Fibroblast of villous mesenchyme (primary cell): ENCODE measurements at regions not wholly inside any gene's neighbourhood (a gene's known extent, or its start where the extent isn't known, plus 50 kb on each side); places are given as distances from the start of the nearest gene placed in this dataset.

Experiments
- DNase-seq: peaks from one replicate; pipeline ENCODE4 v3.0.0-alpha.2; 2010; ENCODE audit warnings: low read depth
- H3K4me3 ChIP-seq: 2 replicates; pipeline ENCODE4 v1.5.1; 2011; ENCODE audit warnings: low read depth, mild to moderate bottlenecking, low read length
- TF ChIP-seq, protein P1 (sequence below): IDR thresholded peaks from 2 replicates; pipeline ENCODE4 v1.5.1; 2012; ENCODE audit warnings: low read depth, mild to moderate bottlenecking, low read length; ENCODE audit not compliant: insufficient read depth

DNA sequence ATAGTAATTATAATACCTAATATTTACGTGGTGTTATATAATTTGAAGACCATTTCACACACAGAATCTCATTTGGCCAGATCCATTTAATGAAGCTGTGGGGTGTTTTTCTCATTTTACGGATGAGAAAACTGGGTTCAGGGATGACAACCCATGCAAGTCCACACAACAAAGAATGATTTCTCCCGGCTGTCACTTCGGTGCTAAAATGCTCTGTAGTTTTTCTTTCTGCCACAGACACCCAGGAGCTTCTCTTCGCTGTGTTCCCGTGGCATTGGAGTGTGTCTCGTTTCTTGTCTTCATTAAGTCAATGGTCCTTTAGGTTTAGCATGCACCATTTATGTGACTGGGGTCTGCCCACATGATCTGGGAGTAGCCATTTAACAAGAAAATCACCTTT, 308.5 kb downstream of the ENC1 start:
- DNase-seq: no peak
- H3K4me3 ChIP-seq: no peak overlapping the region
- TF ChIP-seq, protein P1, sequence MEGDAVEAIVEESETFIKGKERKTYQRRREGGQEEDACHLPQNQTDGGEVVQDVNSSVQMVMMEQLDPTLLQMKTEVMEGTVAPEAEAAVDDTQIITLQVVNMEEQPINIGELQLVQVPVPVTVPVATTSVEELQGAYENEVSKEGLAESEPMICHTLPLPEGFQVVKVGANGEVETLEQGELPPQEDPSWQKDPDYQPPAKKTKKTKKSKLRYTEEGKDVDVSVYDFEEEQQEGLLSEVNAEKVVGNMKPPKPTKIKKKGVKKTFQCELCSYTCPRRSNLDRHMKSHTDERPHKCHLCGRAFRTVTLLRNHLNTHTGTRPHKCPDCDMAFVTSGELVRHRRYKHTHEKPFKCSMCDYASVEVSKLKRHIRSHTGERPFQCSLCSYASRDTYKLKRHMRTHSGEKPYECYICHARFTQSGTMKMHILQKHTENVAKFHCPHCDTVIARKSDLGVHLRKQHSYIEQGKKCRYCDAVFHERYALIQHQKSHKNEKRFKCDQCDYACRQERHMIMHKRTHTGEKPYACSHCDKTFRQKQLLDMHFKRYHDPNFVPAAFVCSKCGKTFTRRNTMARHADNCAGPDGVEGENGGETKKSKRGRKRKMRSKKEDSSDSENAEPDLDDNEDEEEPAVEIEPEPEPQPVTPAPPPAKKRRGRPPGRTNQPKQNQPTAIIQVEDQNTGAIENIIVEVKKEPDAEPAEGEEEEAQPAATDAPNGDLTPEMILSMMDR: no peak

DNA sequence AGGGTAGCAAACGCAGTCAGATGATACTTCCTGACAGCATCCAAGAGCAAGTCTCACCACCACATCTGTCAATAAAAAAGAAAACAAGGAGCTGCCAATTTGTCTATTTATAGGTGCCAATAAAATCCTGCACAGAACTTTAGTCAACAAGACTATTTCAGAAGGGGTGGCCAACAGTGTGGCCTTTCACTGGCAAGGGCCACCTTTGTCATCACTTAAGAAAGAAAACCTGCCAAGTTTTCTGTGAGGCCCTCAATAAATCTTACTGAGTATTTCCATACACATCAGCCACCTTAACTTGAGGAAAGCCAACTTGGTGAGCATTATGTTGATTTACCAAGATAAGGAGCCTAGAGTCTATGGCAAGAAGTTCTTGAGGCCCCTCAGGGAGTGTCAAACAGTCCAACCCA, 312.3 kb downstream of the ENC1 start:
- DNase-seq: no peak
- no peak overlapping the region for H3K4me3 ChIP-seq
- TF ChIP-seq, protein P1: no peak

DNA sequence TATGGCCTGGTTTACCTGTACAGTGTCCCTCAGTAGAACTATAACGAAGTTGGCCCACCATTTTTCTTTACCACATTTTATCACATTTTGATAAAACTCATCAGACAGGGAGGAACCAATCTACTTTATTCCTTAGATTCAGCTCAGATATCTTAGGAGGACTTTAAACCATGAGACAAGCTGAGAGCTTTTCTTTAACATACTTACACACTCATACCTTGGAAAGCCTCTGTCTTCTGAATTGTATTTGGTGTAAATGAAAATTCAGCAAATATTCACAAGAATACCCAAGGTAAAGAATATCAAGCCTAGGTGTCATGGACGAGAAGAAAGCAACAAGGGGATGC, 313.2 kb downstream of the ENC1 start:
- no peak overlapping the region for H3K4me3 ChIP-seq
- TF ChIP-seq, protein P1: no peak
- no peak for DNase-seq

DNA sequence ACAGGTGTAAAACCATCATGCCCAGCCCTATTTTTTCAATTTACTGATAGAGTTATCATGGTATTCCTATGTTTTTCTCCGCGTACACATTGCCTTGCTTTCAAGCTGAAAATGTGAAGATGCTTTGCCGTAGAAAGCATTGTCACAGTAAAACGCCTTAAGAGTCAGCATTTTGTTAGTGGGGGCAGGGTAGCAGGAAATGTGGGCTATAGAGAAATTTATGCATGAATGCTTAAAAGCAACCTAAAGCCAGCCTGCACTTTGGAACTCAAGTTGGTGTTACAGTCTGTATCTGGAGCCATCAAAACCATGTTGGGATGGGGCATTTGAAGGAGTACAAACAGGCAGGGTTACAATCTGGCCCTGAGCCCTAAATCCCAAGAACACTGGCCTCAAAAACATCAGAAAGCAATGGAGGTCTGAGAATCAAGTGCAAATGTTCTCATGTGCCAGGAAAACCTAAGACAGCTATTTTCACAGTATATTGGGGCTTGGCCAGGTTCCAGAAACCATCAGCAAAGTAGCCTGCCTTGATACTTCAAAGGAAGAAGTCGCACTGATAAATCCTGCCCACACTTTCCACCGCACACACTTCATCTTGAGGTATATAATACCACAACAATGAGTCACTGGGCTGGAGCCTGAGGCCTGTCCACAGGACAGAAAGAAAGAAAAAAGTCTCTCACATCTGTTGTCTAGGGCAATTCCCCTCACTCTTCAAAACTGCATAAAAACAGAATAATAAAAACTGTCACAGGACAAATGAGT, 313.8 kb downstream of the ENC1 start:
- H3K4me3 ChIP-seq: no peak overlapping the region
- TF ChIP-seq, protein P1: no peak
- peak; percentile 85 for DNase-seq

DNA sequence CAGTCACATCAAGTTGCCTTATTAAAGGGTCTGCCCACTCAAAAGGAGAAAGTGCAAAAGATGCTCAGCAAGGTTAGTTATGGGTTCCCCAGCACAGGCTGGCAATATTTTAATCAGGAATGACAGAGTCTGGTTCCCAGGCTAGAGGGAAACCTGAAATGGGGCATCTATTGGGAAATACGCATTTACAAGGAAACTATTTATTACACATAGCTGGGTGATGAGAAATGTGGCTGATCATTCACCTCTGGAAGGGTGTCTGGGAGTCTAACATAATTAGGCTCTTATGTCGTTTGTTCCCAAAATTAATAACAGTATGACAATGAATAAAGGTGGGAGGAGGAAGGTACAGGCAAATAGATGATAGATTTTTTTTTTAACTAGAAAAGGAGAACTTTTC, 314.7 kb downstream of the ENC1 start:
- TF ChIP-seq, protein P1: no peak
- DNase-seq: peak; percentile 17

DNA sequence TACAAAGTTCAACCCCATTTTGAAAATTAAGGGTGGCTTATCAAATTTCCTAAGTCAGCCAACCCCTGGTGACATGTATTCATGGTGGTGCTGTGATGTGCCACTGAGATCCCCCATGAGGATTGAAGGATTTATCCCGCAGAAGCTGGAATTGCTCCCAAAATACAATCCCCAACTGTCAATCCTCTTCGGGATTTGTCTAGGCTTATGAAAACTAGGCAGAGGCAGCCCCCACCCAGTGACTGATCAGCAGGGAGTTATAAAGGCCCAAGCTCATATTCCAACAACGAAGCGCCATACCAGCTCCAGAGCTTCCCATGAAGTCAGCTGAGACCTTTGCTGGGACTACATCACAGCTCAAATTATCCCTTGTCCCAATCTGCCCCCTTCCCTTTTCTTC, 316.0 kb downstream of the ENC1 start:
- TF ChIP-seq, protein P1: no peak
- H3K4me3 ChIP-seq: no peak overlapping the region
- DNase-seq: no peak

More for the DNA sequence above, 314.7 kb downstream of the ENC1 start:
- no peak overlapping the region for H3K4me3 ChIP-seq

DNA sequence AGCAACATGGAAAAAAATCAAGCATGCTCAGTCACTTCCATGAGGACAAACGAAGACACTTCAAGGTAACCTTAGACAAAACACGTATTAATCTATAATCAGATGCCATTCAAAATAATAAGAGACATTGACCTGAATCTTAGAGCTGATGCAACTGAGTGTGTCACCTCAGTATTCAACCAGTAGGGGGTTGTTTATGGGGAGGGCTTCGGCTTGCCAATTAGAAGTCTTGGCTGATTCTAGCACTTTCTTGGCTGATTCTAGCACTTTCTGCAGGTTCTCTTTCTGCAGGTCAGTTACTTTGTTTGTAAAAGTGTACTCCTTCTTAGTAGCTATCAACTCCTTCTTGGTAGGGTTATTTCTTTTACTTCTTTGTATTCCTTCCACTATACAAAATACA, 317.6 kb downstream of the ENC1 start:
- TF ChIP-seq, protein P1: no peak
- no peak overlapping the region for H3K4me3 ChIP-seq
- DNase-seq: no peak
